IMR-90 (cell line): ENCODE measurements at regions not wholly inside any gene's neighbourhood (a gene's known extent, or its start where the extent isn't known, plus 50 kb on each side); places are given as distances from the start of the nearest gene placed in this dataset.

Source experiments
- ATAC-seq: fragments of 200-7000 bp; cut with Tn5 transposase; 2 replicates; pipeline ENCODE4 v1.9.1; 2020; ENCODE audit warnings: low read depth, mild to moderate bottlenecking, moderate library complexity
- BruUV-seq: library from RNA; stranded (reverse); fragments of 400-500 nt; replicated peaks from 2 replicates; lab custom pipeline; 2021; lab: Mats Ljungman, UMichigan
- CTCF ChIA-PET: fragments of 300-600 bp; formaldehyde crosslinking; extraction: SDS; loops from one replicate; lab custom pipeline; 2021; ENCODE audit warnings: antibody characterized with exemption; lab: Yijun Ruan, JAX
- POLR2A ChIA-PET: fragments of 300-600 bp; sonication (Branson Sonifier 250); formaldehyde crosslinking; loops from one replicate; lab custom pipeline; 2022; ENCODE audit warnings: antibody characterized with exemption; ENCODE audit not compliant: unreplicated experiment; lab: Charles Lee
- DNase-seq: peaks from one replicate; pipeline ENCODE4 v3.0.0; 2013
- H2AFZ ChIP-seq: replicated peaks from 2 replicates; pipeline ENCODE3; 2013; ENCODE audit warnings: low read length, mild to moderate bottlenecking; ENCODE audit not compliant: poor library complexity
- H2AK5ac ChIP-seq: 2 replicates; pipeline ENCODE4 v1.6.1; 2013; ENCODE audit warnings: low read depth, low read length, inconsistent platforms
- H2AK9ac ChIP-seq: replicated peaks from 2 replicates; pipeline ENCODE3; 2013; ENCODE audit warnings: mild to moderate bottlenecking, low read depth, low read length, moderate library complexity; ENCODE audit not compliant: poor library complexity
- H2BK120ac ChIP-seq: 2 replicates; pipeline ENCODE4 v1.6.1; 2013; ENCODE audit warnings: low read depth, low read length, inconsistent platforms
- H2BK15ac ChIP-seq: 3 replicates; pipeline ENCODE4 v1.6.1; 2013; ENCODE audit warnings: low read depth, low read length, inconsistent platforms
- H2BK20ac ChIP-seq: 2 replicates; pipeline ENCODE4 v1.6.1; 2013; ENCODE audit warnings: low read depth, mild to moderate bottlenecking, inconsistent platforms, low read length, moderate library complexity
- H2BK5ac ChIP-seq: 2 replicates; pipeline ENCODE4 v1.6.1; 2013; ENCODE audit warnings: mild to moderate bottlenecking, low read depth, low read length, inconsistent platforms; ENCODE audit not compliant: poor library complexity, severe bottlenecking
- H3K14ac ChIP-seq: replicated peaks from 2 replicates; pipeline ENCODE4 v1.6.1; 2013; ENCODE audit warnings: low read depth, low read length, inconsistent platforms
- H3K18ac ChIP-seq: 2 replicates; pipeline ENCODE4 v1.6.1; 2013; ENCODE audit warnings: low read depth, low read length, control low read depth
- H3K23ac ChIP-seq: 2 replicates; pipeline ENCODE4 v1.6.1; 2013; ENCODE audit warnings: low read depth, low read length, inconsistent platforms
- H3K27ac ChIP-seq: 2 replicates; pipeline ENCODE4 v1.5.1; 2013; ENCODE audit warnings: mild to moderate bottlenecking, control low read depth, low read length; ENCODE audit not compliant: insufficient read depth
- H3K27me3 ChIP-seq: 2 replicates; pipeline ENCODE4 v1.6.1; 2013; ENCODE audit warnings: low read length; ENCODE audit not compliant: control insufficient read depth, insufficient read depth
- H3K36me3 ChIP-seq: 2 replicates; pipeline ENCODE4 v1.6.1; 2013; ENCODE audit warnings: low read length, mixed read lengths; ENCODE audit not compliant: control insufficient read depth, insufficient read depth
- H3K4ac ChIP-seq: 2 replicates; pipeline ENCODE4 v1.6.1; 2013; ENCODE audit warnings: low read depth, low read length, inconsistent platforms
- H3K4me1 ChIP-seq: 2 replicates; pipeline ENCODE4 v1.6.1; 2013; ENCODE audit warnings: low read length, mixed read lengths; ENCODE audit not compliant: control insufficient read depth, insufficient read depth
- H3K4me2 ChIP-seq: 2 replicates; pipeline ENCODE4 v1.6.1; 2013; ENCODE audit warnings: low read depth, mild to moderate bottlenecking, control low read depth, low read length, moderate library complexity
- H3K4me3 ChIP-seq: 2 replicates; pipeline ENCODE4 v1.5.1; 2013; ENCODE audit warnings: low read depth, mild to moderate bottlenecking, control low read depth, low read length, moderate library complexity; ENCODE audit not compliant: insufficient read depth
- H3K56ac ChIP-seq: 2 replicates; pipeline ENCODE4 v1.6.1; 2013; ENCODE audit warnings: low read length, inconsistent platforms; ENCODE audit not compliant: insufficient read depth; ENCODE audit errors: extremely low read depth
- H3K79me1 ChIP-seq, 2 experiments: 2 replicates each; pipeline ENCODE4 v1.6.1; 2013; ENCODE audit warnings: low read length in 2 of 2, inconsistent platforms in 1 of 2, low read depth in 1 of 2
- H3K9ac ChIP-seq: 2 replicates; pipeline ENCODE4 v1.6.1; 2013; ENCODE audit warnings: low read depth, low read length, control low read depth
- H3K9me1 ChIP-seq: 2 replicates; pipeline ENCODE4 v1.6.1; 2013; ENCODE audit warnings: low read length, inconsistent platforms; ENCODE audit not compliant: insufficient read depth
- H3K9me3 ChIP-seq: 2 replicates; pipeline ENCODE4 v1.6.1; 2013; ENCODE audit warnings: low read length; ENCODE audit not compliant: control insufficient read depth, insufficient read depth
- H4K20me1 ChIP-seq: 2 replicates; pipeline ENCODE4 v1.6.1; 2013; ENCODE audit warnings: low read length, inconsistent platforms; ENCODE audit not compliant: insufficient read depth
- H4K5ac ChIP-seq: 2 replicates; pipeline ENCODE4 v1.6.1; 2013; ENCODE audit warnings: mild to moderate bottlenecking, low read depth, low read length, control low read depth
- H4K8ac ChIP-seq, 2 experiments: 2 replicates each; pipeline ENCODE4 v1.6.1; 2013; ENCODE audit warnings: low read depth in 2 of 2, low read length in 2 of 2, control low read depth in 1 of 2, inconsistent platforms in 1 of 2
- H4K91ac ChIP-seq: 2 replicates; pipeline ENCODE4 v1.6.1; 2013; ENCODE audit warnings: low read depth, low read length, inconsistent platforms; ENCODE audit not compliant: insufficient read depth
- BHLHE40 ChIP-seq: fragments of 150-350 bp; IDR thresholded peaks from 2 replicates; pipeline ENCODE4 v1.6.1; 2016; ENCODE audit warnings: mild to moderate bottlenecking, low read depth, low read length
- CEBPB ChIP-seq: IDR thresholded peaks from 2 replicates; pipeline ENCODE4 v1.6.1; 2012; ENCODE audit warnings: low read depth, low read length, improper control_type of control experiment
- CHD1 ChIP-seq: IDR thresholded peaks from 2 replicates; pipeline ENCODE4 v1.6.1; 2012; ENCODE audit warnings: low read depth, low read length, improper control_type of control experiment
- FOS ChIP-seq: fragments of 150-350 bp; IDR thresholded peaks from 2 replicates; pipeline ENCODE4 v1.6.1; 2016; ENCODE audit warnings: low read depth, low read length
- MAFK ChIP-seq: IDR thresholded peaks from 2 replicates; pipeline ENCODE4 v1.6.1; 2012; ENCODE audit warnings: low read depth, low read length, improper control_type of control experiment
- MAZ ChIP-seq: IDR thresholded peaks from 2 replicates; pipeline ENCODE4 v1.6.1; 2012; ENCODE audit warnings: low read depth, mild to moderate bottlenecking, low read length, improper control_type of control experiment, moderate library complexity, borderline replicate concordance
- MXI1 ChIP-seq: IDR thresholded peaks from 2 replicates; pipeline ENCODE4 v1.6.1; 2012; ENCODE audit warnings: low read depth, mild to moderate bottlenecking, low read length, moderate library complexity, borderline replicate concordance
- NFE2L2 ChIP-seq: fragments of 150-350 bp; IDR thresholded peaks from 2 replicates; pipeline ENCODE4 v1.6.1; 2016; ENCODE audit warnings: low read depth, mild to moderate bottlenecking, low read length
- POLR2A ChIP-seq: IDR thresholded peaks from 2 replicates; pipeline ENCODE4 v1.6.1; 2012; ENCODE audit warnings: mild to moderate bottlenecking, low read depth, low read length
- RAD21 ChIP-seq: IDR thresholded peaks from 2 replicates; pipeline ENCODE4 v1.6.1; 2012; ENCODE audit warnings: low read length, improper control_type of control experiment
- RCOR1 ChIP-seq: IDR thresholded peaks from 2 replicates; pipeline ENCODE4 v1.6.1; 2012; ENCODE audit warnings: mild to moderate bottlenecking, low read length, improper control_type of control experiment; ENCODE audit not compliant: insufficient replicate concordance
- RFX5 ChIP-seq: IDR thresholded peaks from 2 replicates; pipeline ENCODE4 v1.8.0; 2012; ENCODE audit warnings: low read depth, mild to moderate bottlenecking, low read length, moderate library complexity
- SMC3 ChIP-seq: fragments of 150-350 bp; IDR thresholded peaks from 2 replicates; pipeline ENCODE4 v1.6.1; 2016; ENCODE audit warnings: low read depth, mild to moderate bottlenecking, antibody characterized with exemption, low read length, moderate library complexity
- WGBS, 2 experiments: methylation state at CpG; one replicate each; pipeline versions ENCODE4 v1.1.5 to v1.1.7; 2013; ENCODE audit warnings: missing lambda C conversion rate in 2 of 2; ENCODE audit not compliant: insufficient read length in 1 of 2; ENCODE audit errors: extremely low coverage in 2 of 2; 5-methylcytosine and 5-hydroxymethylcytosine counted together
- dilution Hi-C: fragments of 300-500 bp; cut with HindIII; formaldehyde crosslinking; loops from one replicate; pipeline ENCODE4 v1.14.3; 2018; ENCODE audit warnings: low sequenced_read_pairs; ENCODE audit not compliant: unreplicated experiment
- in situ Hi-C: fragments of 300-500 bp; cut with MboI; formaldehyde crosslinking; loops from 3 replicates; pipeline ENCODE4 v1.14.3; 2019; ENCODE audit warnings: low sequenced_read_pairs, inconsistent platforms, mixed read lengths
- intact Hi-C: fragments of 100-400 bp; cut with micrococcal nuclease; formaldehyde crosslinking; loops from 2 replicates; pipeline ENCODE4 v1.10.0; 2022
- TF ChIP-seq, protein P1 (sequence below): fragments of 150-350 bp; IDR thresholded peaks from 2 replicates; pipeline ENCODE4 v1.6.1; 2016; ENCODE audit warnings: low read depth, mild to moderate bottlenecking, low read length, moderate library complexity, borderline replicate concordance
- TF ChIP-seq, protein P2 (sequence below): conservative IDR thresholded peaks from 2 replicates; pipeline ENCODE4 v1.5.1; 2012; ENCODE audit warnings: mild to moderate bottlenecking, low read depth, low read length, improper control_type of control experiment
- TF ChIP-seq, protein P3 (sequence below): fragments of 150-350 bp; IDR thresholded peaks from 2 replicates; pipeline ENCODE4 v1.6.1; 2017; ENCODE audit warnings: mild to moderate bottlenecking, antibody characterized with exemption, low read length, low read depth

DNA sequence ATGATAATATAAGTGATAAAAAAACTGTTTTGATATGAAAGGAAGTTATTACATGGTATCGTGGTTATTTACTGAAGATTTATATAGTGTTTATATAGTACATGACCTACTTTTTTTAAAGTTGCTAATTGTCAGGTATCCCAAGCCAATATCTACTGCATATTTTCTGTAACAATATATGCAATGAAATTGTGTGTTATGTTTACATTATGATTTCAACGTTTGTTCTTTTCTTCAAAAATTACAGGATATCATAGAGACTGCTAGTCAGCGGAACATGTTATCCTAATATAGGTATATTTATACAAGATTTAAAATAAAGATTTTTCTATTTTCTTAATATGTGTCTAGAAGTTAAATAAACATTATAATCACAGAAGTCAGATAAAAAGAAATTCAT, 167.5 kb upstream of the DPYD start:
- H4K91ac ChIP-seq: no peak overlapping the region
- no peak overlapping the region for H3K9ac ChIP-seq
- no CpG with 5 or more reads among the region's 3 CpGs for WGBS, 2 experiments
- H2BK5ac ChIP-seq: no peak overlapping the region
- 0 out of 4 replicates have a peak, but pooled peaks cover 0 to 4% of the 10 kb centered on the region in 2 experiments for H3K79me1 ChIP-seq
- no peak overlapping the region for H3K4me3 ChIP-seq
- no peak overlapping the region for H2BK20ac ChIP-seq
- no peak overlapping the region for H3K4me2 ChIP-seq
- POLR2A ChIA-PET: no interaction called here
- H3K18ac ChIP-seq: no peak overlapping the region
- H2BK120ac ChIP-seq: no peak overlapping the region
- DNase-seq (no peak), ATAC-seq (no peak)
- TF ChIP-seq, protein P1, sequence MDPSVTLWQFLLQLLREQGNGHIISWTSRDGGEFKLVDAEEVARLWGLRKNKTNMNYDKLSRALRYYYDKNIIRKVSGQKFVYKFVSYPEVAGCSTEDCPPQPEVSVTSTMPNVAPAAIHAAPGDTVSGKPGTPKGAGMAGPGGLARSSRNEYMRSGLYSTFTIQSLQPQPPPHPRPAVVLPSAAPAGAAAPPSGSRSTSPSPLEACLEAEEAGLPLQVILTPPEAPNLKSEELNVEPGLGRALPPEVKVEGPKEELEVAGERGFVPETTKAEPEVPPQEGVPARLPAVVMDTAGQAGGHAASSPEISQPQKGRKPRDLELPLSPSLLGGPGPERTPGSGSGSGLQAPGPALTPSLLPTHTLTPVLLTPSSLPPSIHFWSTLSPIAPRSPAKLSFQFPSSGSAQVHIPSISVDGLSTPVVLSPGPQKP: no peak
- TF ChIP-seq RCOR1 (no peak), MAFK (no peak), BHLHE40 (no peak), CEBPB (no peak), CHD1 (no peak), MXI1 (no peak), NFE2L2 (no peak), MAZ (no peak), FOS (no peak), POLR2A (no peak), RAD21 (no peak), RFX5 (no peak), SMC3 (no peak)
- TF ChIP-seq, protein P2, sequence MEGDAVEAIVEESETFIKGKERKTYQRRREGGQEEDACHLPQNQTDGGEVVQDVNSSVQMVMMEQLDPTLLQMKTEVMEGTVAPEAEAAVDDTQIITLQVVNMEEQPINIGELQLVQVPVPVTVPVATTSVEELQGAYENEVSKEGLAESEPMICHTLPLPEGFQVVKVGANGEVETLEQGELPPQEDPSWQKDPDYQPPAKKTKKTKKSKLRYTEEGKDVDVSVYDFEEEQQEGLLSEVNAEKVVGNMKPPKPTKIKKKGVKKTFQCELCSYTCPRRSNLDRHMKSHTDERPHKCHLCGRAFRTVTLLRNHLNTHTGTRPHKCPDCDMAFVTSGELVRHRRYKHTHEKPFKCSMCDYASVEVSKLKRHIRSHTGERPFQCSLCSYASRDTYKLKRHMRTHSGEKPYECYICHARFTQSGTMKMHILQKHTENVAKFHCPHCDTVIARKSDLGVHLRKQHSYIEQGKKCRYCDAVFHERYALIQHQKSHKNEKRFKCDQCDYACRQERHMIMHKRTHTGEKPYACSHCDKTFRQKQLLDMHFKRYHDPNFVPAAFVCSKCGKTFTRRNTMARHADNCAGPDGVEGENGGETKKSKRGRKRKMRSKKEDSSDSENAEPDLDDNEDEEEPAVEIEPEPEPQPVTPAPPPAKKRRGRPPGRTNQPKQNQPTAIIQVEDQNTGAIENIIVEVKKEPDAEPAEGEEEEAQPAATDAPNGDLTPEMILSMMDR: no peak
- TF ChIP-seq, protein P3, sequence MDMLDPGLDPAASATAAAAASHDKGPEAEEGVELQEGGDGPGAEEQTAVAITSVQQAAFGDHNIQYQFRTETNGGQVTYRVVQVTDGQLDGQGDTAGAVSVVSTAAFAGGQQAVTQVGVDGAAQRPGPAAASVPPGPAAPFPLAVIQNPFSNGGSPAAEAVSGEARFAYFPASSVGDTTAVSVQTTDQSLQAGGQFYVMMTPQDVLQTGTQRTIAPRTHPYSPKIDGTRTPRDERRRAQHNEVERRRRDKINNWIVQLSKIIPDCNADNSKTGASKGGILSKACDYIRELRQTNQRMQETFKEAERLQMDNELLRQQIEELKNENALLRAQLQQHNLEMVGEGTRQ: no peak
- no peak overlapping the region for H2BK15ac ChIP-seq
- H3K27ac ChIP-seq: no peak overlapping the region
- no peaks in the 10 kb centered on the region; the same call in 1 of the 2 replicates for H3K9me1 ChIP-seq
- in situ Hi-C loops: no loop called here
- H3K36me3 ChIP-seq: no peaks in the 10 kb centered on the region
- no peak overlapping the region for H3K14ac ChIP-seq
- H2AK9ac ChIP-seq: no peak overlapping the region
- no peak overlapping the region for H2AFZ ChIP-seq
- no peaks in the 10 kb centered on the region for H3K9me3 ChIP-seq
- no peak overlapping the region for H4K8ac ChIP-seq
- no peak overlapping the region for H3K23ac ChIP-seq
- intact Hi-C loops: no loop called here
- no peaks in the 10 kb centered on the region for H3K27me3 ChIP-seq
- no TSS peak for BruUV-seq
- CTCF ChIA-PET: no interaction called here
- no peak overlapping the region for H3K56ac ChIP-seq
- no peaks in the 10 kb centered on the region for H4K20me1 ChIP-seq
- peaks cover 7% of the 10 kb centered on the region for H3K4me1 ChIP-seq
- no peak overlapping the region for H3K4ac ChIP-seq
- dilution Hi-C loops: no loop called here
- no peak overlapping the region for H4K5ac ChIP-seq
- H2AK5ac ChIP-seq: no peak overlapping the region
